ENCODE measurements at regions not wholly inside any gene's neighbourhood (a gene's known extent, or its start where the extent isn't known, plus 50 kb on each side); places are given as distances from the start of the nearest gene placed in this dataset.
"Not testable (repeated sequence)": the region's sequence is repeated elsewhere in the genome, so short reads cannot be mapped to it uniquely, and the experiment has no call there.

- no peaks in the 10 kb centered on the region for H3K36me3 ChIP-seq (ENCODE audit: control insufficient read depth, insufficient read depth, low read length)
- no peaks in the 10 kb centered on the region for H3K27me3 ChIP-seq (ENCODE audit: control insufficient read depth, insufficient read depth, low read length)
- DNase-seq (ENCODE audit: low read depth, low spot score): no peak
- no CpG with 5 or more reads among the region's 2 CpGs for WGBS (ENCODE audit: insufficient coverage, insufficient read length)
- no peak overlapping the region for H3K27ac ChIP-seq (ENCODE audit: low read length)
- H3K4me3 ChIP-seq (ENCODE audit: low read length): no peak overlapping the region
- H3K4me1 ChIP-seq (ENCODE audit: control insufficient read depth, insufficient read depth, low read length): no peaks in the 10 kb centered on the region
- no peaks in the 10 kb centered on the region for H3K9me3 ChIP-seq (ENCODE audit: control insufficient read depth, insufficient read depth, low read length)
Observed at GRCh38 chr1:157334041-157334440, 195.8 kb upstream of the ETV3 start.

- not testable (repeated sequence) for H3K27me3 ChIP-seq (ENCODE audit: control insufficient read depth, insufficient read depth, low read length); H3K27ac ChIP-seq (ENCODE audit: low read length); H3K4me1 ChIP-seq (ENCODE audit: control insufficient read depth, insufficient read depth, low read length); H3K4me3 ChIP-seq (ENCODE audit: low read length); H3K9me3 ChIP-seq (ENCODE audit: control insufficient read depth, insufficient read depth, low read length); H3K36me3 ChIP-seq (ENCODE audit: control insufficient read depth, insufficient read depth, low read length); DNase-seq (ENCODE audit: low read depth, low spot score)
Observed at GRCh38 chr1:157330177-157330576, 192.0 kb upstream of the ETV3 start.

GRCh38 chr1:157328120-157328519 lies 189.9 kb upstream of the ETV3 start:
- not testable (repeated sequence) for DNase-seq (ENCODE audit: low read depth, low spot score); H3K27ac ChIP-seq (ENCODE audit: low read length); H3K36me3 ChIP-seq (ENCODE audit: control insufficient read depth, insufficient read depth, low read length); H3K4me1 ChIP-seq (ENCODE audit: control insufficient read depth, insufficient read depth, low read length); H3K4me3 ChIP-seq (ENCODE audit: low read length); H3K9me3 ChIP-seq (ENCODE audit: control insufficient read depth, insufficient read depth, low read length); H3K27me3 ChIP-seq (ENCODE audit: control insufficient read depth, insufficient read depth, low read length)

GRCh38 chr1:157326173-157326859 lies 188.1 kb upstream of the ETV3 start:
- DNase-seq (ENCODE audit: low read depth, low spot score): no peak
- no CpG with 5 or more reads among the region's 7 CpGs for WGBS (ENCODE audit: insufficient coverage, insufficient read length)
- H3K4me1 ChIP-seq (ENCODE audit: control insufficient read depth, insufficient read depth, low read length): no peaks in the 10 kb centered on the region
- H3K27ac ChIP-seq (ENCODE audit: low read length): no peak overlapping the region
- no peaks in the 10 kb centered on the region for H3K36me3 ChIP-seq (ENCODE audit: control insufficient read depth, insufficient read depth, low read length)
- H3K27me3 ChIP-seq (ENCODE audit: control insufficient read depth, insufficient read depth, low read length): no peaks in the 10 kb centered on the region
- H3K9me3 ChIP-seq (ENCODE audit: control insufficient read depth, insufficient read depth, low read length): no peaks in the 10 kb centered on the region
- no peak overlapping the region for H3K4me3 ChIP-seq (ENCODE audit: low read length)

GRCh38 chr1:157325220-157325619 lies 187.0 kb upstream of the ETV3 start:
- Histone ChIP-seq H3K36me3 (ENCODE audit: control insufficient read depth, insufficient read depth, low read length) (no peaks in the 10 kb centered on the region), H3K4me3 (ENCODE audit: low read length) (no peak overlapping the region), H3K4me1 (ENCODE audit: control insufficient read depth, insufficient read depth, low read length) (no peaks in the 10 kb centered on the region), H3K27ac (ENCODE audit: low read length) (no peak overlapping the region), H3K27me3 (ENCODE audit: control insufficient read depth, insufficient read depth, low read length) (no peaks in the 10 kb centered on the region), H3K9me3 (ENCODE audit: control insufficient read depth, insufficient read depth, low read length) (no peaks in the 10 kb centered on the region)
- WGBS (ENCODE audit: insufficient coverage, insufficient read length): no CpG with 5 or more reads among the region's 1 CpG
- no peak for DNase-seq (ENCODE audit: low read depth, low spot score)

GRCh38 chr1:157321972-157322371 lies 183.8 kb upstream of the ETV3 start:
- WGBS (ENCODE audit: insufficient coverage, insufficient read length): no CpG with 5 or more reads among the region's 1 CpG
- H3K27me3 ChIP-seq (ENCODE audit: control insufficient read depth, insufficient read depth, low read length); H3K4me3 ChIP-seq (ENCODE audit: low read length); H3K9me3 ChIP-seq (ENCODE audit: control insufficient read depth, insufficient read depth, low read length); DNase-seq (ENCODE audit: low read depth, low spot score); H3K36me3 ChIP-seq (ENCODE audit: control insufficient read depth, insufficient read depth, low read length); H3K27ac ChIP-seq (ENCODE audit: low read length); H3K4me1 ChIP-seq (ENCODE audit: control insufficient read depth, insufficient read depth, low read length): not testable (repeated sequence)

- no peaks in the 10 kb centered on the region for H3K9me3 ChIP-seq (ENCODE audit: control insufficient read depth, insufficient read depth, low read length)
- no peaks in the 10 kb centered on the region for H3K27me3 ChIP-seq (ENCODE audit: control insufficient read depth, insufficient read depth, low read length)
- WGBS (ENCODE audit: insufficient coverage, insufficient read length): no CpG with 5 or more reads among the region's 5 CpGs
Observed at GRCh38 chr1:157319567-157319966, 181.4 kb upstream of the ETV3 start.

GRCh38 chr1:157317229-157317628 lies 179.0 kb upstream of the ETV3 start:
- not testable (repeated sequence) for H3K36me3 ChIP-seq (ENCODE audit: control insufficient read depth, insufficient read depth, low read length); H3K27ac ChIP-seq (ENCODE audit: low read length); H3K9me3 ChIP-seq (ENCODE audit: control insufficient read depth, insufficient read depth, low read length); DNase-seq (ENCODE audit: low read depth, low spot score); H3K4me3 ChIP-seq (ENCODE audit: low read length); H3K4me1 ChIP-seq (ENCODE audit: control insufficient read depth, insufficient read depth, low read length); H3K27me3 ChIP-seq (ENCODE audit: control insufficient read depth, insufficient read depth, low read length)
- WGBS (ENCODE audit: insufficient coverage, insufficient read length): no CpG with 5 or more reads among the region's 2 CpGs

More at GRCh38 chr1:157319567-157319966, 181.4 kb upstream of the ETV3 start:
- no peak overlapping the region for H3K27ac ChIP-seq (ENCODE audit: low read length)
- no peak for DNase-seq (ENCODE audit: low read depth, low spot score)
- H3K4me1 ChIP-seq (ENCODE audit: control insufficient read depth, insufficient read depth, low read length): no peaks in the 10 kb centered on the region
- no peak overlapping the region for H3K4me3 ChIP-seq (ENCODE audit: low read length)
- no peaks in the 10 kb centered on the region for H3K36me3 ChIP-seq (ENCODE audit: control insufficient read depth, insufficient read depth, low read length)

GRCh38 chr1:157315544-157315943 lies 177.3 kb upstream of the ETV3 start:
- DNase-seq (ENCODE audit: low read depth, low spot score): no peak
- no CpG with 5 or more reads among the region's 2 CpGs for WGBS (ENCODE audit: insufficient coverage, insufficient read length)
- no peaks in the 10 kb centered on the region for H3K9me3 ChIP-seq (ENCODE audit: control insufficient read depth, insufficient read depth, low read length)

GRCh38 chr1:157314408-157314807 lies 176.2 kb upstream of the ETV3 start:
- Histone ChIP-seq H3K27me3 (ENCODE audit: control insufficient read depth, insufficient read depth, low read length) (no peaks in the 10 kb centered on the region), H3K4me1 (ENCODE audit: control insufficient read depth, insufficient read depth, low read length) (peaks cover 2% of the 10 kb centered on the region; the same call in 1 of the 2 replicates), H3K27ac (ENCODE audit: low read length) (no peak overlapping the region), H3K9me3 (ENCODE audit: control insufficient read depth, insufficient read depth, low read length) (no peaks in the 10 kb centered on the region), H3K36me3 (ENCODE audit: control insufficient read depth, insufficient read depth, low read length) (no peaks in the 10 kb centered on the region), H3K4me3 (ENCODE audit: low read length) (no peak overlapping the region)
- DNase-seq (ENCODE audit: low read depth, low spot score): no peak
- WGBS (ENCODE audit: insufficient coverage, insufficient read length): no CpG with 5 or more reads among the region's 2 CpGs

More at GRCh38 chr1:157315544-157315943, 177.3 kb upstream of the ETV3 start:
- no peaks in the 10 kb centered on the region for H3K36me3 ChIP-seq (ENCODE audit: control insufficient read depth, insufficient read depth, low read length)
- peaks cover 2% of the 10 kb centered on the region; the same call in 1 of the 2 replicates for H3K4me1 ChIP-seq (ENCODE audit: control insufficient read depth, insufficient read depth, low read length)
- no peak overlapping the region for H3K27ac ChIP-seq (ENCODE audit: low read length)
- H3K27me3 ChIP-seq (ENCODE audit: control insufficient read depth, insufficient read depth, low read length): no peaks in the 10 kb centered on the region
- H3K4me3 ChIP-seq (ENCODE audit: low read length): no peak overlapping the region

GRCh38 chr1:157313240-157313807 lies 175.1 kb upstream of the ETV3 start:
- Histone ChIP-seq H3K9me3 (ENCODE audit: control insufficient read depth, insufficient read depth, low read length) (no peaks in the 10 kb centered on the region), H3K36me3 (ENCODE audit: control insufficient read depth, insufficient read depth, low read length) (no peaks in the 10 kb centered on the region), H3K27ac (ENCODE audit: low read length) (no peak overlapping the region), H3K4me3 (ENCODE audit: low read length) (no peak overlapping the region), H3K27me3 (ENCODE audit: control insufficient read depth, insufficient read depth, low read length) (no peaks in the 10 kb centered on the region), H3K4me1 (ENCODE audit: control insufficient read depth, insufficient read depth, low read length) (peaks cover 2% of the 10 kb centered on the region; the same call in 1 of the 2 replicates)
- WGBS (ENCODE audit: insufficient coverage, insufficient read length): no CpG with 5 or more reads among the region's 3 CpGs
- no peak for DNase-seq (ENCODE audit: low read depth, low spot score)

Measured in iPS DF 6.9 (cell line).